ENCODE measurements at regions not wholly inside any gene's neighbourhood (a gene's known extent, or its start where the extent isn't known, plus 50 kb on each side); places are given as distances from the start of the nearest gene placed in this dataset.

DNA sequence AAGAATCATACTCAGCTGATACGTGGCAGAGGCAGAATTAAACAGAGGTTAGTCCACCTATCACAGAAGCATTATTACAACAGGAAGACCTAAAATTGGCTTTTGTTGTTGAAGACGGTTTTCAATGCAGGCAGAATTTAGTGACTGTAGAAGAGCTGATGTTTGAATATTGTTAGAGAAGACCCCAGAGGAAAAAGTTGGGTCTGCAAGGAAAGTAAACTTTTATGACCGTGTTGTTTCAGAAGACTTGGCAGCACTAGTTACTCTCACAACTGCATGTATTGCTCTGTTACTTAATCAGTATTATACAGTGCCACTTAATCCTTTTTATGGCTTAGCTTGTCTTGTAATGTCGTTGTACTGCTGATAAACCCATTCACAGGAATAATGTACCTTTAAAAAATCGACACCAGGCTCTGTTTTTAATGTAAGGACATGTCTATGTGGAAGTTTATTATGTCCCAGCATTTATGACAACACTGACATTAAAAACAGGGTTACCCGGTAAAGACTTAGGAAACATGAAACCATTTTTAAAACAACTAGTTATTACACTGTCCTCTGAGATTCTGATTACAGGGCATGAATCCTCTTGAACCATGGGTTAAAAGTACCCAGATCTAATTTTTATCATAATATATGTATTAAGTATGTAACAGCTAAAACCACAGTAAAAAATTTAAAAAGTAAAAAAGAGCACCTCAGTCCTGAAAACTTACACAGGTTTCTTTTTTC lies 235.4 kb downstream of the TTLL7 start:
- DNase-seq (ENCODE audit: low read depth in 6 of 9, low spot score in 9 of 9), result no peak
- Histone ChIP-seq H3K27me3 (ENCODE audit: control insufficient read depth in 2 of 2, insufficient read depth in 1 of 2, low read length in 1 of 2) (no peaks in the 10 kb centered on the region), H3K27ac (ENCODE audit: low read depth in 1 of 2, low read length in 1 of 2) (no peak overlapping the region), H3K36me3 (ENCODE audit: control insufficient read depth in 2 of 2, insufficient read depth in 2 of 2, low read length in 1 of 2) (no peaks in the 10 kb centered on the region), H3K4me1 (ENCODE audit: control insufficient read depth in 2 of 2, insufficient read depth in 2 of 2, low read length in 2 of 2) (peaks cover 0 to 11% of the 10 kb centered on the region in 2 donors), H3K4me3 (ENCODE audit: low read length in 2 of 2) (no peak overlapping the region), H3K9me3 (ENCODE audit: control insufficient read depth in 2 of 2, insufficient read depth in 1 of 2, low read length in 1 of 2) (no peaks in the 10 kb centered on the region)
- 85% methylated on average over 6 of the region's 6 CpGs for WGBS

DNA sequence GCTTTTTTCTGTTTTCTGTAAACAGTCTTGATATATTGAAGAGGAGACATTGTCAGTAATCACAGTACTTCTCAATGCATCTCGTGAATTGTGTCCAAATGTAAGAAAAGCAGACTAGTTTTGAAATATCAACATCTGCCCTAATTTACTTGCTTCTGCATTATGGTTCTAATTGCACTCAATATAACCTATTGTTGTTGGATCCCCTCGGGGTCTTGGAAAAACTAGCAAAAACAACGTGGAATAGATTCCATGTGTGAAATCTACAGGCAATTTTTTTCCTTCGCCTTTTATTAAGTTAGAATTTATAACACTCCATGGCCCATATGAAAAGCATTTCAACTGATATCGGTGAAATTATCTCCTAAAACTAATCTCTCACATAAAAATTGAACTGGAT lies 236.5 kb downstream of the TTLL7 start:
- H3K4me3 ChIP-seq (ENCODE audit: low read length in 2 of 2), result no peak overlapping the region
- no peak overlapping the region for H3K27ac ChIP-seq (ENCODE audit: low read depth in 1 of 2, low read length in 1 of 2)
- no peaks in the 10 kb centered on the region for H3K27me3 ChIP-seq (ENCODE audit: control insufficient read depth in 2 of 2, insufficient read depth in 1 of 2, low read length in 1 of 2)
- H3K4me1 ChIP-seq (ENCODE audit: control insufficient read depth in 2 of 2, insufficient read depth in 2 of 2, low read length in 2 of 2), result peaks cover 0 to 11% of the 10 kb centered on the region in 2 donors
- WGBS, result 97% methylated on average over 5 of the region's 5 CpGs
- no peaks in the 10 kb centered on the region for H3K9me3 ChIP-seq (ENCODE audit: control insufficient read depth in 2 of 2, insufficient read depth in 1 of 2, low read length in 1 of 2)
- DNase-seq (ENCODE audit: low read depth in 6 of 9, low spot score in 9 of 9), result no peak
- H3K36me3 ChIP-seq (ENCODE audit: control insufficient read depth in 2 of 2, insufficient read depth in 2 of 2, low read length in 1 of 2), result no peaks in the 10 kb centered on the region

DNA sequence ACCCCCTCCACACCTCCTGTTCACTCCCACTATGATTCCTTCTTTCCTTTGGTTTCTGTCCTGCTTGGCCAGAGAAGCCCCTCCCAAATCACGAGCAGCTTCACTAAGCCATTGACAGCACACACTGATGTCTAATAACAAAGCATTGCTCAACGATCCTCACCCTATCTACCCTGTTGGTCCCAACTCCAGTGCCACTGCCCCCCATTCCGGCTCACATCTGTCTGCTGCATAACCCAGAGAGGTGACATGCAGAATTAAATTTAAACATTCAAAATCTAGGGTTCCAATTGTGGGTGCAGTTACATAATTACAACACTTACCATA lies 236.9 kb downstream of the TTLL7 start:
- 97% methylated on average over 3 of the region's 3 CpGs for WGBS
- no peaks in the 10 kb centered on the region for H3K36me3 ChIP-seq (ENCODE audit: control insufficient read depth in 2 of 2, insufficient read depth in 2 of 2, low read length in 1 of 2)
- no peak for DNase-seq (ENCODE audit: low read depth in 6 of 9, low spot score in 9 of 9)
- H3K4me3 ChIP-seq (ENCODE audit: low read length in 2 of 2), result no peak overlapping the region
- no peaks in the 10 kb centered on the region for H3K27me3 ChIP-seq (ENCODE audit: control insufficient read depth in 2 of 2, insufficient read depth in 1 of 2, low read length in 1 of 2)
- peaks cover 0 to 11% of the 10 kb centered on the region in 2 donors for H3K4me1 ChIP-seq (ENCODE audit: control insufficient read depth in 2 of 2, insufficient read depth in 2 of 2, low read length in 2 of 2)
- H3K9me3 ChIP-seq (ENCODE audit: control insufficient read depth in 2 of 2, insufficient read depth in 1 of 2, low read length in 1 of 2), result no peaks in the 10 kb centered on the region
- H3K27ac ChIP-seq (ENCODE audit: low read depth in 1 of 2, low read length in 1 of 2), result no peak overlapping the region

DNA sequence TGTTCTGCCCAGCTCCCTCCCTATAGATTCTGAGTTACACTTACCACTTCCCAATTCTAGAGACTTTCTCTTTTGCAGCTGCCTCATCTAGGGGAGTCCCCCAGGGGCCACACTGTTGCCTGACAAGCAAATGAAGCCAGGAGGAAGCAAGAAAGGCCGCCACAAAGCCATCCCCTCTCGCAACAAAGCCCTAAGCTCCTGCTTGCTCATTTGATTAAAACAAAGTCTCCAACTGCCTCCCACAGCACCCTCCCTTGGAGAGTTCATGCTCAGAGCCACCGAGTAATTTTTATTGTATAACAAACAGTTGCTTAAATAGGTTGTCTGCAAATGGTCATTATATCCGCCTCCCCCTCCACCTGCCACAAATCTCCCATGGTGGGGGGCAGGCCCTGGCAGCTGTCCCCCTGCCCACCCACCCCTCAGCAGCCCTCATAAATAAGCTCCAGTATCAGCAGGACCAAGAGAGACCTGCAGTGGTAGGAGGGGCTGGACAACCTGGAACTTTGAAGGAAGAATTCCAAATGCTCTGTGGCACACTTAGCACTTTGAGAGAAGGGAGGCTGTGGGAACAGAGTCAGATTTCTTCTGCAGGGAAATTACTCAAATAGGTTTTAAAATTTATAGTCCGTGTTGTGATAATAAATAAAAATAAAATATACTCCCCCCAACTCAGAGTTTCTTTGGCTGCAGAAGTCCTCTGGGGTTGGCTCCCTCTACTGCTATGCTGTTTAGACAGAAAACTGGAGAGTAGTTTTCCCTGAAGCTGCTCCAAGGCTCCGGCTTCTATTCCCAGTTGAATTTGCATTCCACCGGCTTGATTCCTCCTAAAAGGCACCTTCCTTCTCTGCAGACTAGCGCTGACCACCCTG lies 237.5 kb downstream of the TTLL7 start:
- WGBS, result 75% methylated on average over 8 of the region's 8 CpGs
- Histone ChIP-seq H3K27ac (ENCODE audit: low read depth in 1 of 2, low read length in 1 of 2) (no peak overlapping the region), H3K27me3 (ENCODE audit: control insufficient read depth in 2 of 2, insufficient read depth in 1 of 2, low read length in 1 of 2) (no peaks in the 10 kb centered on the region), H3K4me1 (ENCODE audit: control insufficient read depth in 2 of 2, insufficient read depth in 2 of 2, low read length in 2 of 2) (peaks cover 0 to 11% of the 10 kb centered on the region in 2 donors), H3K4me3 (ENCODE audit: low read length in 2 of 2) (no peak overlapping the region), H3K9me3 (ENCODE audit: control insufficient read depth in 2 of 2, insufficient read depth in 1 of 2, low read length in 1 of 2) (no peaks in the 10 kb centered on the region), H3K36me3 (ENCODE audit: control insufficient read depth in 2 of 2, insufficient read depth in 2 of 2, low read length in 1 of 2) (no peaks in the 10 kb centered on the region)
- peak in 6 of 9 donors; percentile 11 to 53 (median 26) for DNase-seq (ENCODE audit: low read depth in 6 of 9, low spot score in 9 of 9)

DNA sequence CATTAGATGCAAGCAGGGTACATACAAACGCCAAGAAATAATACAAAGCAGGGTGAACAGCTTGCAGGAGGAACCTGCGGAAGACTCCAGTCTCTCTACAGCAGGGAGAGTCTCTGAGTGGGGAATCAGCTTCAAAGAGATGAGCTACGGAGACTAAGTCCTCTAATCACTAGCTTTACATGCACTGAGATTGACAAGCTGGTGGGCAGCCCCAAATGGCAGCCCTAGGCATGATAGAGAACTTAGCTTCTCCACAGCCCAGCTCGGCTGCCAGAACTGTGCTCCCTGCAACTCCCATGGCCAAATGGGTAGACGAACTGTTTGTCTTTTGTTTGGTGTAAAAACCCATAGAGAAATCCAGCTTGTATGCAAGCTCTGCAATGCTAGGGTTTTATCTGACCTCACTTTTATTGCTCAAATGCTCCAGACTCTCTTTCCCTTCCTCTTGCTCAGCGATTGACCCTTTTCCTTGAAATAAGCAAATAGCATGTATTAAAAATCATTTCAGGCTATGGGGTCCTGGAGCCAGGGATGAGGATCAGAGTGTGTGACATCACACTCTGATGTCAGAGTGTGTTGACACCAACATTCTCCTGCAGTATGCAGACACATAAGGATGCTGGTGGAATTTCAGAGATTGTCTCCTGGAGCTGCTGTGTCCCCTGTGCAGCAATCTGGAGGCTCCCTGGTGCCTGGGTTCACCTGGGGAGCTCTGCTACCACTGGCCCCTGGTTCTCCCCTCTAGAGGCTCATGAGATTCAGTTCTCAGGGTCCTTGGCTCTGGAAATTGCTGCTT lies 238.5 kb downstream of the TTLL7 start:
- no peaks in the 10 kb centered on the region for H3K27me3 ChIP-seq (ENCODE audit: control insufficient read depth in 2 of 2, insufficient read depth in 1 of 2, low read length in 1 of 2)
- no peaks in the 10 kb centered on the region for H3K36me3 ChIP-seq (ENCODE audit: control insufficient read depth in 2 of 2, insufficient read depth in 2 of 2, low read length in 1 of 2)
- H3K9me3 ChIP-seq (ENCODE audit: control insufficient read depth in 2 of 2, insufficient read depth in 1 of 2, low read length in 1 of 2), result no peaks in the 10 kb centered on the region
- H3K4me3 ChIP-seq (ENCODE audit: low read length in 2 of 2), result no peak overlapping the region
- H3K4me1 ChIP-seq (ENCODE audit: control insufficient read depth in 2 of 2, insufficient read depth in 2 of 2, low read length in 2 of 2), result peaks cover 0 to 11% of the 10 kb centered on the region in 2 donors
- 88% methylated on average over 6 of the region's 6 CpGs for WGBS
- H3K27ac ChIP-seq (ENCODE audit: low read depth in 1 of 2, low read length in 1 of 2), result no peak overlapping the region
- DNase-seq (ENCODE audit: low read depth in 6 of 9, low spot score in 9 of 9), result no peak

DNA sequence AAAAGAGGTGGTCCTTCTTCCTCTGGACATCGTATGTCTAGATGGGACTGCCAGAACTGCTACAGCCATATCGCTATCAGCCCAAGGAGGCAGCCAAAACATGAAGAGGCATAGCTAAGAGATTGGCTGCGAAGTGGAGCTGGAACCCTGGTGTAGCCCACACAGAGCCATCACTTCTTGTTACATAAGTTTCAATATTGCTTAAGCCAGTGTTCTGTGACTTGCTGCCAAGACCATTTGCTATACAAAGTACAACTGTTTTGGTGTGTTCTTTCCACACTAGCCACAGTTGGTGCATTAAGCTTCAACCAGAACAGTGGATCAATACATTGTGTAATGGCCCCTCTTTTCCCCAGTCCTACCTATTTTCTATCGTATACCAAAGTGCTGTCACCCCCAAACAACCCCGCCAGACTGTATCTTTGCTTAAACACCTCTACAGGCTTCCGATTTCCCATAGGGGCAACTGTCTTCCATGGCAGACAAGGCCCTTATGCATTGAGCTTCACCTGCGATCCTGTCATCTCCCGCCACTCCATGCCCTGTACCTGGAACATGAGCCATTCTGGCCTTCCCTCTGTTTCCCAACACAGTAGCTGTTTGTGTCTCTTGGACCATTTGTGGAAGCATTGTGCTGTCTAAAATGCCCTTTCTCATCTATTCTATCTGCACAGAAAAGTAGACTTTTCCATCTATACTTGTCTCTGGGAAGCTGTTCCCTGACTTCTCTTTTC lies 241.8 kb downstream of the TTLL7 start:
- Histone ChIP-seq H3K27ac (ENCODE audit: low read depth in 1 of 2, low read length in 1 of 2) (no peak overlapping the region), H3K27me3 (ENCODE audit: control insufficient read depth in 2 of 2, insufficient read depth in 1 of 2, low read length in 1 of 2) (no peaks in the 10 kb centered on the region), H3K9me3 (ENCODE audit: control insufficient read depth in 2 of 2, insufficient read depth in 1 of 2, low read length in 1 of 2) (no peaks in the 10 kb centered on the region), H3K4me1 (ENCODE audit: control insufficient read depth in 2 of 2, insufficient read depth in 2 of 2, low read length in 2 of 2) (peaks cover 0 to 11% of the 10 kb centered on the region in 2 donors), H3K4me3 (ENCODE audit: low read length in 2 of 2) (no peak overlapping the region), H3K36me3 (ENCODE audit: control insufficient read depth in 2 of 2, insufficient read depth in 2 of 2, low read length in 1 of 2) (no peaks in the 10 kb centered on the region)
- DNase-seq (ENCODE audit: low read depth in 6 of 9, low spot score in 9 of 9), result no peak
- WGBS, result 97% methylated on average over 8 of the region's 8 CpGs

DNA sequence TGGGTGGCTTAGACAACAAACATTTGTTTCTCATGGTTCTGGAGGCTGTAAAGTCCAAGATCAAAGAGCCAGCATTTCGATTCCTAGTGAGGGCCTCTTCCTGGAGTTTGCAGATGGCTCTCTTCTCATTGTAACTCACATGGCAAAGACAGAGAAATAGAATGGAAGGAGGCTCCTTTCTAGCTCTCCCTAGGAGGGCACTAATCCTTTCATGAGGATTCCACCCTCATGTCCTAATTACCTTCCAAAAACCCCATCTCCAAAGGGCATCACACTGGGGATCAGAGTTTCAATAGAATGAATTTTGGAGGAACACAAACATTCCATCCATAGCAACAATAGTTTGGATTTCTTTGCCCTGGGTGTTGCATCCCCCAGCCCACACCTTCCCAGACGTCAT lies 247.3 kb downstream of the TTLL7 start:
- no peaks in the 10 kb centered on the region for H3K9me3 ChIP-seq (ENCODE audit: control insufficient read depth in 2 of 2, insufficient read depth in 1 of 2, low read length in 1 of 2)
- H3K36me3 ChIP-seq (ENCODE audit: control insufficient read depth in 2 of 2, insufficient read depth in 2 of 2, low read length in 1 of 2), result no peaks in the 10 kb centered on the region
- H3K4me1 ChIP-seq (ENCODE audit: control insufficient read depth in 2 of 2, insufficient read depth in 2 of 2, low read length in 2 of 2), result peaks cover 0 to 3% of the 10 kb centered on the region in 2 donors
- H3K27me3 ChIP-seq (ENCODE audit: control insufficient read depth in 2 of 2, insufficient read depth in 1 of 2, low read length in 1 of 2), result no peaks in the 10 kb centered on the region
- DNase-seq (ENCODE audit: low read depth in 6 of 9, low spot score in 9 of 9), result no peak
- WGBS, result 92% methylated on average over 2 of the region's 2 CpGs
- no peak overlapping the region for H3K27ac ChIP-seq (ENCODE audit: low read depth in 1 of 2, low read length in 1 of 2)
- no peak overlapping the region for H3K4me3 ChIP-seq (ENCODE audit: low read length in 2 of 2)

DNA sequence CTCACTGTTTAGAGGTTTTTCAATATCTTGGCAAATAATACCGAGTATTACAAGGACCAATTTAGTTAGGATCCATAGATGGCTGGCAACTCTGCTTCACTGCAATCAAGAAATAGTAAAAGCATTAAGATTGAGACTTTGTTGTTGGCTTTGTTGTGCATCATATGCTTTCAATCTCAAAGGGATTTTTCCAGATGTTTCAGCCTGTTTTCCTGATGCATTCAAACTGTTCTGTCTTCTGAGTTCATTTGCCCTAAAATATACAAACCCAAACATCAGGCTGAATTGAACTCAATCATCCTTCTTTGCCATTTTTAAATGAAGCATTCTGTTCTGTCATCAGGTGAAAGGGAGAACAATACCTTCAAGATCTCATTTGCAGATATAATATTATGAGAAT lies 248.7 kb downstream of the TTLL7 start:
- Histone ChIP-seq H3K36me3 (ENCODE audit: control insufficient read depth in 2 of 2, insufficient read depth in 2 of 2, low read length in 1 of 2) (no peaks in the 10 kb centered on the region), H3K4me1 (ENCODE audit: control insufficient read depth in 2 of 2, insufficient read depth in 2 of 2, low read length in 2 of 2) (peaks cover 0 to 3% of the 10 kb centered on the region in 2 donors), H3K27me3 (ENCODE audit: control insufficient read depth in 2 of 2, insufficient read depth in 1 of 2, low read length in 1 of 2) (no peaks in the 10 kb centered on the region), H3K27ac (ENCODE audit: low read depth in 1 of 2, low read length in 1 of 2) (no peak overlapping the region), H3K9me3 (ENCODE audit: control insufficient read depth in 2 of 2, insufficient read depth in 1 of 2, low read length in 1 of 2) (no peaks in the 10 kb centered on the region), H3K4me3 (ENCODE audit: low read length in 2 of 2) (no peak overlapping the region)
- DNase-seq (ENCODE audit: low read depth in 6 of 9, low spot score in 9 of 9), result no peak
- WGBS, result 98% methylated on average over 1 of the region's 1 CpG
